Uterus (tissue), 2 donors: ENCODE measurements at regions not wholly inside any gene's neighbourhood (a gene's known extent, or its start where the extent isn't known, plus 50 kb on each side); places are given as distances from the start of the nearest gene placed in this dataset.

Source experiments
- CTCF ChIP-seq, 4 experiments: fragments of 200-600 bp in 2 of 4; fragments of 450-650 bp in 2 of 4; sonication (generic) in 2 of 4; IDR thresholded peaks; one replicate each; pipeline ENCODE4 v1.5.1; 2016 to 2019; ENCODE audit warnings: antibody characterized with exemption in 4 of 4, mild to moderate bottlenecking in 2 of 4, moderate library complexity in 1 of 4
- POLR2A ChIP-seq, 2 donors: fragments of 450-650 bp; IDR thresholded peaks; one replicate each; pipeline ENCODE4 v1.6.1; 2016; ENCODE audit warnings: antibody characterized with exemption in 2 of 2, mild to moderate bottlenecking in 1 of 2, moderate library complexity in 1 of 2

- no peak for TF ChIP-seq POLR2A (IDR thresholded peaks at IDR 0.05)
- no peak for TF ChIP-seq CTCF (IDR thresholded peaks at IDR 0.05)
Measured at GRCh38 chr3:18790384-18790783, 357.9 kb upstream of the KCNH8 start.
